Left lobe of liver (tissue), 2 donors: ENCODE measurements at regions not wholly inside any gene's neighbourhood (a gene's known extent, or its start where the extent isn't known, plus 50 kb on each side); places are given as distances from the start of the nearest gene placed in this dataset.

Experiments used
- ATAC-seq: fragments of 200-7000 bp; cut with Tn5 transposase; one replicate; pipeline ENCODE4 v1.9.1; 2020; ENCODE audit warnings: mild to moderate bottlenecking, moderate library complexity
- DNase-seq: peaks from one replicate; pipeline ENCODE4 v3.0.0-alpha.2; 2020; ENCODE audit warnings: low spot score
- donor health status: DM: no; HTN: no; CAD: no; lungs with moderate emphysema.
- donor health status: DM: no; HTN: yes; CAD: no.

DNA sequence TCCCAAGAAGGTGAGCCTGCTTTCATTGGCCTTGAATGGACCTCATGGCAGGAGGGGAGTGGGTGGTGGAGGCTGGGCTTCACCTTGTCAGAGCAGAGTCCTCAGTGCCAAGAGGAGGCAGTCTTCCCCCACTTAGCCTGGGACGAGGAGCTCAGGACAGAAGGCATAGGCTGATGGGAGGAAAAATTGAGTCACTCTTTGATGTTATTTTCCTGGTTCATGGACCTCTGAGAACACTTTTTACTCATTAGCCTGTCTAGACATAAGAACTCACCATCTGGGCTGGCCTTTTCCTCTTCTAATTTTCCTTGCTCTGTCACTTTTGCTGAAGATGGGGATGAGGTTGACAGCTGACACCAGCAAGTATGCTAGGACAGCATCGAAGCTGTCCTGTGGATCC, 225.7 kb upstream of the TNP1 start:
- no peak for ATAC-seq
- DNase-seq = no peak

DNA sequence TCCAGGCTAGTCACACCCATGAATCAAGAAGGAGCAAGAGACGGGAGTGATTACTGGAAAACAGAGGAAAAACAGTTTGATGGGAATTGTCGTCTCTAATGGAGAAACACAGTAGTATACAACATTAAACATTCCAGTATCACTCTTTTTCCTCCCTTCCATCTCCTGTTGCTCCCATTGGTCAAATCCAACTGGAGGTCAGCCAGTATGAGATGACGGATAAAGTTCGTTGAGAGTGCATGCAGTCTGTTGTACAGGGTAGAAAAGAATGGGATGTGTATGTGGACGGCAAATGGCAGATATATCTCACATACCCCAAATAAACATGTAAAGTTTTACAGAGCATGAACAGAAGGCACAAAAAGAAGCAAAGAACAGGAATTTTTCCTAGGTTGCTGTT, 221.9 kb upstream of the TNP1 start:
- DNase-seq (no peak), ATAC-seq (no peak)

DNA sequence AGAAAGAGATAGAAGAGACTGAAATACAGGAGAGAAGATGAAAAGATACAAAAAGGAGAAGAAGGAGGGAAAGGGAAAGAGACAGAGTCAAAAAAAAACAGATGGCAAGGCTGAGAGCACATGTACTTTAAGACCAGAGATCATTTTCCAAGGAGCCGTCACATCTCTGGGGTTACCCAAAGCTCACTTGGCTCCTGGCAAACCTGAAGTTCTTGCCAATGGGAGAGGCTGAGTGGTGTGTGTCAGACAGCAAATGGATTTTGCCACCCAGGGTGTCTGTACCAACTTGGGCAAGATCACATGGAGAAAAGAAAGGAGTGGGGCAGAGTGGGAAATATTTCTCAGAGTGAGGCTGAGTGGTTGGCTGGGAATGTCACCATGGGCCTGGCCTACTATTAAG, 219.3 kb upstream of the TNP1 start:
- ATAC-seq (no peak), DNase-seq (no peak)

DNA sequence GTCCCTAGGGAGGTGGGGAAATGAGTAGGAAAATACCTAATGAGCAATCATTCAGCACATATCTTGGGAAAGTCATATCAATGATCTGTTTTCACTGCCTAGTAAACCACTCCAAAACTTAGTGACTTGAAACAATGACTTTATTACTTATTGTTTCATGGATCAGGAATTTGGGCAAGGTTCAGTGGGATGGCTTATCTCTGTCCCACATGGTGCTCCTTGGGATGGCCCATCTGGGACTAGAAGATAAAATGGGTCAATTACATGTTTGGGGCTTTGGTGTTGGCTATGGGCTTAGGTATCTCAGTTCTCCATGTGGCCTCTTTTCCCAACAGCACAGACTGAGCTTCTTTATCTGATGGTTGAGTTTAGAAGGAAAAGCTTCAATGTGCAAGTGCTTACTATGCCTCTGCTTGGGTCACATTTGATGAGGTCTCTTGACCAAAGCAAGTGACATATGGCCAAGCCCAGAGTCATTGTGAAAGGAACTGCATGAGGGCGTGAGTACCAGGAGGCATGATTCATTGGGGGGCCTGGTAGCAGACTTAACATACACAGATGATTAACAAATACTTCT, 218.1 kb upstream of the TNP1 start:
- DNase-seq (no peak), ATAC-seq (no peak)

DNA sequence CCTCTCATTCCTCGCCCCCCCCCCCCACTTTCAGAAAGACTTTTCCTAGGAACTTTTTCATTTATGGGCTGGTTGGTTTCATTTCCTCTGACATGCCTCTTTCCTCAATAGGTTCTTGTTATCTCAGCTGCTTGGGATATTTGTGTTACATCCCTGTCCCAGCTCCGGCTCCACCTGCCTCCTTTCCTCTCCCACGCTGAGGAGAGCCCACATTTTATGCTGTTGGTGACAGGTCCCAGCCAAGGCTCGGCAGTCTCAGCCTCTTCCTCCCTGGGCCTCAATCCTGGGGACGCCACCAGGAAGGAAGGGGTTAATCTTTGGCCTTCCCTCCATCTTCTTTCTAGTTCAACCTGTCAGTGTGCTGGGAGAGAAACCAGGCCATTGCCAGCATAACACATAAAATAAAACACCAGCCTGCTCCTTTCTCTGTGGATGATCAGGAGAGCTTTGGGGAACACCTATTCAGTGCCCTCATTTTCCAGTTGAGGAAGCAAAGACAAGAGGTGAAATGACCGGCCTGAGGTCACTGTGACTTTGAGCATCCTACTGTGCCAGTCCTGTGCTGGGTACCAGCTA, 216.9 kb upstream of the TNP1 start:
- no peak for DNase-seq
- no peak for ATAC-seq

DNA sequence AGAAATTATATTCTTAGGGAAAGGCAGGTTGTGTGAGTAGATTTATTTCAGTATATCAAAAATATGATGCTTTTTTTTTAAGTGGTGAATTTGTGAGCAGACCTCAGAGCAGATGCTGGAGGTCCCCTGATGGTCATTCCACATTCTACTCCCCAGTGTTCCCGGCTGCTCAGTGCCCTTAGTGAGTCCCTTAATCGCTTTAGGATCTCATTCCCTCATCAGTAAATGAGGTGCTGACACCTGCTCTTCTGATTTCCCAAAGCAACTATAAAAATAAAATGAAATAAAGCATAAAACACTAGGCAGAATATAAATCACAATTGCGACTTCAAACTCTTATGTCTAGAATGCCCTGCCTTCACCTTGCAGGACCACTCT, 216.2 kb upstream of the TNP1 start:
- ATAC-seq (no peak), DNase-seq (no peak)

DNA sequence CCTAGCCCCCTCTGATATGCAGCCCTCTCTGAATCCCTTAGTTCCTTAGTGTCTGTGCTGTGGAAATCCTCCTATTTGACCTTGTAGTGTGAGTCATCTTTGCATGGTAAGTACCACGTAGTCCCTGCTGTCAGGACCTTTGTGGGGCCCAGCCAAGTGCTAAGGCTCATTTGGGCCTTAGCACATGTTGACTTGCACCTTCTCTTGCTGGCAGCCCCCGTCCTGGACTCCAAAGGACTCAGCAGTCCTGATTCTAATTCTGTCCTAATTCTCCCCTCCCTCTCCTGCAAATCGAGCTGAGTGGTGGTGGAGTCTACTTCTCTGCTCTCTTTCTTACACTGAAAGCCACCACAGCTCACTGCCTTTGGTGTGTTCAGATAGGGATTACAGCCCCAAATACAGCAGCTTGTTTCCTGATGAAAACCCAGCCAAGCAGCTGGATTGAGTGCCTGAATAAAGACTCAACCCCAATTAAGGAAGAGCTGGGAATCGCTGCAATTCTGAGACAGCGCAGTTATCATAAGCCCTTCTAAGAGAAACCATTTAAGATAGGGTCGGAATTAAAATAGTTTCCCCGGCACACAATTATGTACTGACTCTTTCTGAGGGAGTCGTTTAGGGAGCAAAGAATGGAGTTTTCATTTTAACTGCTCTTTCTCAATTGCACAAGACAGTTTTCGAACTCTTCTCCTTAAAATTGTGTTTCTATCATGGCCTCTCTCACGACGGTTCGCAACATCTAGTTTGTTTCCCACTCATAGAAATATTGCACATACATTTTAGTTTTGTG, 215.6 kb upstream of the TNP1 start:
- ATAC-seq (peak; percentile 42), DNase-seq (no peak)

DNA sequence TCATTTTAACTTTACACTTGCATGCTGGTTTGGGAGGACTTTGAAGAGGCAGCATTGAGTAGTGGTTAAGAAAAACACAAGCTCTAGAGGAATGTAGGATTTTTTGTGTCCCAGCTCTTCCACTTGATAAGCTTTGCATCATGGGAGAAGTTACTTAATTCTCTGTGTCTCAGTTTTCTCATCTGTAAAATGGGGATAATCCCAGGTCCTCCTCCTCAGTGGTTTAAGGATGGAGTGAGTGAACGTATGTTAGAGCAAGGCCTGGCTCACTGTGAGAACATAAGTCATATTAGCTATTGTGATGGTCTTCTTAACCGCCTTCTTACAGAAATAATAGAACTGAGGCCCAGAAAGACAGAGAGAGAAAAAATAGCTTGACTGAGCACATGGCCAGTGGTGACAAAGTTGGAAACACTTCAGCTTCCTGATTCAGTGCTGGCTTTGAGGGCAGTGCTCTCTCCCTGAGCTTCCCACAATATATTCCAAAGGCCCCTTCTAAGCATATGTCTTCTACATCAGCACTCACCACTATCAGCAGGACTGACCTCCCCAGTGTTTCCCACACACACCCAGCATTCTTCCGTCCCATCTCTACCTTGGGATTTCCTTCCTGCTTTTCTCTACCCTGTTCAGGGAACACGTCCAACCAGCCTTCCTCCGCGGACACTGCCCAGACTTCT, 214.9 kb upstream of the TNP1 start:
- peak; percentile 44 for ATAC-seq
- DNase-seq = no peak

DNA sequence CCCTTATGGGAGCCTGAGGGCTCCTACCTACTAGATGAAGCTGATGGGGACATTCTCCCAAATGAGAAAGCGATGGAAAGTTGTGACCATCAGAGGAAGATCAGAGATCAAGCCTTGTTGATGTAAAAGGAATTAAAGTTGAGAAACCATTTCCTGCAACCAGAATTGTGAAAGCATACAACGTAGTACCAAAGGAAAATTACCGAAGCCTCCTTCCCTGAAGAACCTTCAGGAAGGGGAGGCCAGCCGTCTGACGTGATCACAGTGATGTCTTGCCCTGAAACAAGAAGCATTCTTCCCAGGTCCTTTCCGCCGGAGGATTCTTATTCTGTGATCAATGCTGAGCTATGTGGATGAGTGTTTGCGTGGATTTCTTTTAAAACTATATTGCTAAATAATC, 211.6 kb upstream of the TNP1 start:
- DNase-seq (no peak), ATAC-seq (no peak)

DNA sequence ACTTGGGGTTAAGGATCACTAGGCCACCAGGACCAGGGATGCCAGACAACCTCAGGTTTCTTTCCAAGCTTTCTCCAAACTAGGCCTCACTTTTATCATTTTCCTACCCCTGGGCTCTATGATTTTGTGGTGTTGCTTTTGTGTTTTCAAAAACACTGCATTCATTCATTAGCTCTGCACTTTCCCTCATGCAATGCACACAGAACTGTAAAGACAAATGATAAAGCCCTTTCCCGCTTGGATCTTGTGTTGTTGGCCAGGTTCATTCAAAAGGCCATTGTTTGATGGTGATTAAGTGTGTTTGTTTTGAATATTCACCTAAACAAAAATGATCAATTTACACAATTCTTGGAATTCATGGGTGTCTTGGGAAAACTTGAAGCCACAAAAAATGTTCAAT, 210.7 kb upstream of the TNP1 start:
- no peak for ATAC-seq
- DNase-seq = no peak

DNA sequence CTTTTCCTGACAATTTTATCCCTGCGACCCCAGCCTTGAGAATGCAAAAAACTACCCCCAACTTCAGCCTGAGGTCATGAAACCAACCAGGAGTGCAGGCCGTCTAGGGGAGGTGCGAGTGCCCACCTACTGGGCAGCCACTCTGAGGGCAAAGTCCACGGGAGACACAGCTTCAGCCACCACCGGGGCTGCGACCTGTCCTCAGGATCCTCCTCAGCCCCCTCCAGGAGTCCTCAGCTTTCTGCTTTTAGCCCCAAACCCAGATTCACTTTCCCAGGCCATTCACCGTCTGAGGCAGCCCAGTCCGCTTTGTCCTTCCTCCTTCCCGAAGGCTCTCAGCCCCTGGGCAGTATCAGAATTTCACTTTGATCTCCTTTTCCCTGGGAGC, 210.2 kb upstream of the TNP1 start:
- DNase-seq = no peak
- ATAC-seq = no peak

DNA sequence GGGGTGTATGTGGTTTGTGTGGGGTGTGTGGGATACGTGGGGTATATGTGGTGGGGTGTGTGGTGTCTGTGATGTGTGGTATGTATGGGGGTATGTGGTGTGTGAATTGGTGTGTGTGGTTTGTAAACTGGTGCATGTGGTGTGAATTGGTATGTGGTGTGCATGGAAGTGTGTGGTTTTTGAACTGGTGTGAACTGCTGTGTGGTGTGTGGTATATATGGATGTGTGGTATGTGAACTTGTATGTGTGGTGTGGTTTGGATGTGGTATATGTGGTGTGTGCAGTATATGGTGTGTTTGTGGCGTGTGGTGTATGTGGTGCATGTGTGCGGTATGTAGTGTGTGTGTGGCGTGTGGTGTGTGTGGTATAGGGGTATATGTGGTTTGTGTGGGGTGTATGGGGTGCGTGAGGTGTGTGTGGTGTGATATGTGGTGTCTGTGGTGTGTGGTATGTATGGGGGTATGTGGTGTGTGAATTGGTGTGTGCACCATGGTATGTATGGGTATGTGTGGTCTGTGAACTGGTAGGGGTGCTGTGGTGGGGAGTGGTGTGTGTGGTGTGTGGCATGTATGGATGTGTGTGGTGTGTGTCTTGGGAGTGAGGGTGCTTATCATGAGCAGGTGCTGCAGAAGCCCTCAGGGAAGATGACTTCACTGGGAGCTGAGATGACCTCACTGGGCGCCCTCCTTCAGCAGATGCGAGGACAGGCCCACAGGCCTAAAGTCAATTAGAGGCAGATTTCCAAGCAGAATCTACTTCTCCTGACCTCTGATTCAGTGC, 209.6 kb upstream of the TNP1 start:
- ATAC-seq (no peak), DNase-seq (no peak)

DNA sequence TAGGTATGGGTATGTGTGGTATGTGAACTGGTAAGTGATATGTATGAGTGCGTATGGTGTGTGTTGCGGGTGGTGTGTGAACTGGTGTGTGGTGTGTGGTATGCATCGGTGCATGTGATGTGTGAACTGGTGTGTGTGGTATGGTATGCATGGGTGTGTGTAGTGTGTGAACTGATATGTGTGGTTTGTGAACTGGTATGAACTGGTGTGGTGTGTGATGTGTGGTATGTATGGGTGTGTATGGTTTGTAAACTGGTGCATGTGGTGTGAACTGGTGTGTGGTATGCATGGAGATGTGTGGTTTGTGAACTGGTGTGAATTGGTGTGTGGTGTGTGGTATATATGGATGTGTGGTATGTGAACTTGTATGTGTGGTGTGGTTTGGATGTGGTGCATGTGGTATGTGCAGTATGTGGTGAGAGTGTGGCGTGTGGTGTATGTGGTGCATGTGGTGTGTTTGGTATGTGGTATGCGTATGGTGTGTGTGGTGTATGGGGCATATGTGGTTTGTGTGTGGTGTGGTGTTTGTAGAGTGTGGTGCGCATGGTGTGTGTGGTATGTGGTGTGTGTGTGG, 208.9 kb upstream of the TNP1 start:
- ATAC-seq = no peak

DNA sequence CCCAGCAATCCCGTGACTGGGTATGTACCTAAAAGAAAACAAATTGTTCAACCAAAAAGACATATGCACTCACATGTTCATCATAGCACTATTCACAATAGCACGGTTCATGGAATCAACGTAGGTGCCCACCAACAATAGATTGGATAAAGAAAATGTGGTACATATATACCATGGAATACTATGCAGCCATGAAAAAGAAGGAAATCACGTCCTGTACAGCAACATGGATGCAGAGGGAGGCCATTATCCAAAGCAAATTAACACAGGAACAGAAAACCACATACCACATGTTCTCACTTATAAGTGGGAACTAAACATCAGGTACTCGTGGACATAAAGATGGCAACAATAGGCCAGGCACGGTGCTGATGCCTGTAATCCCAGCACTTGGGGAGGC, 207.9 kb upstream of the TNP1 start:
- DNase-seq (no peak), ATAC-seq (no peak)

More for the DNA sequence above, 208.9 kb upstream of the TNP1 start:
- DNase-seq = no peak

DNA sequence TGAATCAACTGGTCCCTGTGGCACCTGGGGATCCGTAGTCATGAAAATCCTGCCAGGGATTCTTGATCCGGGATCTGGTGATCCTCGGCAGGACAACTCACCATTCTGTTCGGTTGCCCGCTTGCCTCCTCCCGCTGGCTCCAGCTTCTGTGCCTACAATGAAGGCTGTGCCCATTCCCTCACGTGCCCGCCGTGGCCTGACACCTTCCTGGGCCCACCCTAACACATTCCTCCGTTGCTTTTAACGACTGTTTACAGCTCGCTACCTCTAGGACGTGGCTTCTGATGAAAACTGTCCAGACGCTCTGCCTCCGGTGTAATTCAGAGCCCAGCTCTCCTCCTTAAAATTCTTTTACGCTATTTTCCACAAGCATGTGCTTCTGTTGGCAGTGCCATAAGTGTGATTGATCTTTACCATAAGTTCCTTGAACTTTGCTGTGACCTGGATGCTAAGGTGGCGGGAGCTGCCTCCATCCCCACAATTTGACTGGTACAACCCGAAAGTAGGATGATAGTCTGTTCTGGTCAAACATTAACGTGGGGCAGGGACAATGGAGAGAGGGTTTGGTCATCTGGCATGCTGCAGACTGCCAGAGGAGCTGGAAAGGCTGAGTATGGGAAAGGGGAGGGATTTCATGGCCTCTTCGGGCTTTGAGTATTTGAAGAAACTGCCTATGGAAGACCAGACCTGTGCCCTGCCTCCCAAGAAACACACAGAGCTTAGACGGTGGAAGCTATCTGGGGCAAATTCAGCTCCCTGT, 206.8 kb upstream of the TNP1 start:
- DNase-seq = no peak
- peak; percentile 40 for ATAC-seq

DNA sequence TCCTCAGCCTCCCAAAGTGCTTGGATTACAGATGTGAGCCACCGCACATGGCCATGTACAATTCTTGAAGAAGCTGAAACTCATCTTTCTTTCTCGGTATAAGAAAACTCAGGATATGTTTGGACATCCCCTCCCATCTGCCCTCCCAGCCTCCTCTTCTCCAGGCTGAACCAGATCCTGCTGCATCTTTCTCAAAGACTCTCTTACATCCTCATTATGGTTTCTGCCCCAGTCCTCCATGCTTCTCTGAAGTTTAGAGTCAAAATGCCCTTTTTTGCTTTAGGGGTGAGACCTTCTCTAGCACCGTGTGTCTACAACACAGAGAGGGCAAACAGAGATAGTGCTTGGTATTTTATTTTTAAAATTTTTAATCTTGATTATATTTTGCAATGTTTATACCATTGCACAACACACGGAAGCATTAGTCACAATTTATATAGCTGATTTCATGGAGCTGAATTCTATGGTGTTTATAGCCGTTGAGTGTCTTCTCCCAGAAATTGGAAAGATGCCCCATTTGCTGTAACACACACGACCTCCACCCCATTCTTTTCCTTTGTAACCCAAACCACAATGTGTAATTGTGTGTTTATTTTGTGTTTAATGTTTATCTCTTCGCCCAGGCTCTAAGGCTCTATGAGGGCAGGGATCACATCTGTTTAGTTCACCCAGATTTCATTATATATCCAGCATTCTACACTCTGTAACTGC, 206.0 kb upstream of the TNP1 start:
- peak; percentile 16 for ATAC-seq
- no peak for DNase-seq

DNA sequence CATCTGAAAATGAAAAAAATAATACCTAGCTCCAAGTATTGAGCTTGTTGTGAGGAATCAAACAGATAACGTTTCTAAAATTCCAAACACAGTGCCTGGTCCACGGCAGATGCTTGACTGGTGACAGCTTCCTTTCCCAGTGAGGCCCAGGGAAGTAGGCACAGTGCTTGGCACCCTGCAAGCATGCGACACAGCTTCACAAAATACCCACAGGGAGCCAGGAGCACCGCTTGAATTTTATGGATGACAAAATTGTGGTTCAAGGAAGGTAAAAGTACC, 205.1 kb upstream of the TNP1 start:
- DNase-seq (no peak), ATAC-seq (no peak)

DNA sequence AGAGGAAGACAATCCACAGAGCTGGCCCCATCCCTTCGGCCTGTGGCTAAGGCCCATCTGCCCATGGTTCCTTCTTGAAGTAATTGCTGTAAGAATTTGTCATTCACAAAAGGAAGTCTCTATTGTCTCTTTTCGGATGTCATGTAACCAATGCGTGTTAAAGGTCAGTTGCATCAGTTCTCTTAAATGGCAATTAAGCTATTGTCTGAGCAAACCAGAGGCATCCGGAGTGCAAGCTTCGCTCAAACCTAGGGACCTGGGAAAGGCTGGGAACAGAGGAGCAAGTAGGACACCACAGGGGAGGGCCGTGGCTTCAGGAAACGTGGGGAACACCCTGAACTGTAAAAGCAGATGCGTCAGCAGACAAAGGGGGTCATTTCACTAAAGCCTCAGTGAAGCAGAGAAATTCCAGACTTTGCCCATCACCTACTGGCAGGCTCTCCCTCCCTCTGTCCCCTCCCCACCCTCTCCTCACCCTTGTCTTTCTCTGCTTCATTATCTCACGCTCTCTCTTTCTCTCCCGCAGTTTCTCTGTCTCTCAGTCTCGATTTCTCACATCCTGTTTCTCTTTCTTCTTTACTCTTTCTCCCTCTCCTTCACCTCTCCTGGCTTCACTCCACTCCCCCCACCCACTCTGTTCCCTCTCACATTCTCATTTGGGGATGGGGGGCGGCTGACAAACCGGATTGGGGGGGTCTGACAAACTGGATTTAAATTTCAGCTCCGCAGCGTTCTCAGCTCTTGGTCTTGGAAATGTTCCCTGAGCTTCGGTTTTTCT, 204.6 kb upstream of the TNP1 start:
- DNase-seq (no peak), ATAC-seq (peak; percentile 39)

DNA sequence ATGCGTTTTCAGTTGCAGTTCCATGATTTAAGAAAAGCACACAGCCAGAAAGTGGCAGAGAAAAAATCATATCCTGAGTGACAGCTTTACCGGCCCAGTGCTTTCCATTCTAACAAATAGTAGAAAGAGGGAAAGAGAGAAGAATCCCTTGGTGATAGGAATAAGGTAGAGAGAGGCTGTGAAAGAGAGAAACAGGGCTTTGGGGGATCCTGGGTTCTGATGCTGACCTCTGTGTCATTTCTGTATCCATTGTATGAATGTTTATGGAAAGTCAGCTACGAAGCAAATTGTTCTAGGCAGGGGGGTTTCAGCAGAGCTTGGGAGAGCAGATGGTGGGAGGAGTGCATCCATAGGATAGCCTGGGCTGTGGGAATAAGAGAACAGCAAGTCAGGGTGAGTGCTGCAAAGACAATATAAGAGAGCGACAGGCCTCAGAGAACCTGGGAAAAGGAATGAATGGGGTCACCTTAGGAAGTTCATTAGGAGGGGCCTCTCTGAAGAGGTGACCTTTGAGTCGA, 203.4 kb upstream of the TNP1 start:
- no peak for ATAC-seq
- DNase-seq = no peak
